GM12878 (cell line): ENCODE measurements at regions not wholly inside any gene's neighbourhood (a gene's known extent, or its start where the extent isn't known, plus 50 kb on each side); places are given as distances from the start of the nearest gene placed in this dataset.

Experiments
- ATAC-seq: fragments of 200-7000 bp; cut with Tn5 transposase; 3 replicates; pipeline ENCODE4 v1.9.1; 2020; ENCODE audit warnings: mild to moderate bottlenecking, moderate library complexity
- BruUV-seq: library from RNA; stranded (reverse); fragments of 400-500 nt; replicated peaks from 2 replicates; lab custom pipeline; 2021; lab: Mats Ljungman, UMichigan
- CTCF ChIA-PET: fragments of 300-600 bp; sonication (Branson Sonifier 250); formaldehyde crosslinking; extraction: SDS; loops from one replicate; lab custom pipeline; 2021; ENCODE audit warnings: inconsistent platforms; lab: Yijun Ruan, JAX
- POLR2A ChIA-PET: fragments of 350-600 bp; formaldehyde crosslinking; extraction: SDS; loops from one replicate; lab custom pipeline; 2021; ENCODE audit warnings: inconsistent platforms; lab: Charles Lee
- RAD21 ChIA-PET: fragments of 300-600 bp; sonication (Branson Sonifier 250); formaldehyde crosslinking; loops from one replicate; lab custom pipeline; 2023; ENCODE audit warnings: antibody characterized with exemption; ENCODE audit not compliant: unreplicated experiment; lab: Charles Lee
- SMC1A ChIA-PET: fragments of 300-600 bp; sonication (Branson Sonifier 250); formaldehyde crosslinking; loops from one replicate; lab custom pipeline; 2023; ENCODE audit not compliant: unreplicated experiment, uncharacterized antibody; lab: Charles Lee
- DNase-seq: peaks from one replicate; pipeline ENCODE4 v3.0.0-alpha.2; 2011; ENCODE audit warnings: low read depth, low spot score
- FAIRE-seq: peaks from 3 replicates; lab custom pipeline; 2011; peaks lifted over from hg19 to GRCh38; lab: Jason Lieb, UNC
- H2AFZ ChIP-seq: 2 replicates; pipeline ENCODE4 v1.6.0; 2011; ENCODE audit warnings: low read depth, low read length, control low read depth; ENCODE audit not compliant: control insufficient read depth
- H3K27ac ChIP-seq: 2 replicates; pipeline ENCODE4 v1.5.1; 2011; ENCODE audit warnings: control low read depth; ENCODE audit not compliant: control insufficient read depth, insufficient read depth
- H3K27me3 ChIP-seq, 2 experiments: replicated peaks in 1 of 2; 2 replicates each; pipeline versions ENCODE4 v1.6.0 to v1.6.1; 2011; ENCODE audit warnings: low read length in 1 of 2; ENCODE audit not compliant: control insufficient read depth in 2 of 2, insufficient read depth in 2 of 2
- H3K36me3 ChIP-seq, 2 experiments: 2 replicates each; pipeline ENCODE4 v1.5.1; 2011; ENCODE audit warnings: low read length in 1 of 2; ENCODE audit not compliant: control insufficient read depth in 2 of 2, insufficient read depth in 2 of 2
- H3K4me1 ChIP-seq: 2 replicates; pipeline ENCODE4 v1.6.1; 2011; ENCODE audit warnings: mild to moderate bottlenecking, low read length, moderate library complexity, mixed read lengths; ENCODE audit not compliant: control insufficient read depth, insufficient read depth
- H3K4me2 ChIP-seq: 2 replicates; pipeline ENCODE4 v1.6.0; 2011; ENCODE audit warnings: control low read depth; ENCODE audit not compliant: control insufficient read depth, insufficient read depth
- H3K4me3 ChIP-seq: fragments of 200-600 bp; sonication (generic); 2 replicates; pipeline ENCODE4 v1.5.1; 2016
- H3K79me2 ChIP-seq: 2 replicates; pipeline ENCODE4 v1.6.0; 2011; ENCODE audit warnings: low read length; ENCODE audit not compliant: control insufficient read depth, insufficient read depth
- H3K9ac ChIP-seq: 2 replicates; pipeline ENCODE4 v1.8.0; 2011; ENCODE audit warnings: low read length, control low read depth, mixed read lengths; ENCODE audit not compliant: control insufficient read depth, insufficient read depth
- H3K9me3 ChIP-seq: replicated peaks from 3 replicates; pipeline ENCODE4 v1.5.1; 2011; ENCODE audit warnings: mild to moderate bottlenecking, low read length; ENCODE audit not compliant: control insufficient read depth, insufficient read depth
- H4K20me1 ChIP-seq: 2 replicates; pipeline ENCODE4 v1.6.0; 2011; ENCODE audit not compliant: control insufficient read depth, insufficient read depth
- ASH2L ChIP-seq: fragments of 300-600, 200-600 bp; sonication (generic); IDR thresholded peaks from 2 replicates; pipeline ENCODE4 v1.6.1; 2017; ENCODE audit warnings: low read depth, mild to moderate bottlenecking, borderline replicate concordance
- BHLHE40 ChIP-seq, 2 experiments: fragments of 450-650 bp in 1 of 2; IDR thresholded peaks; 2 replicates each; pipeline ENCODE4 v1.6.1; 2011 to 2017; ENCODE audit warnings: low read depth in 2 of 2, borderline replicate concordance in 1 of 2, improper control_type of control experiment in 1 of 2, low read length in 1 of 2, mild to moderate bottlenecking in 1 of 2
- CUX1 ChIP-seq: IDR thresholded peaks from 2 replicates; pipeline ENCODE4 v1.6.1; 2012; ENCODE audit warnings: improper control_type of control experiment, low read depth, low read length; ENCODE audit not compliant: insufficient replicate concordance
- EGR1 ChIP-seq, 2 experiments: IDR thresholded peaks; 1 replicate in 1 of 2; 2 replicates in 1 of 2; pipeline ENCODE4 v1.6.1; 2011 to 2012; ENCODE audit warnings: low read depth in 2 of 2, low read length in 2 of 2, borderline replicate concordance in 1 of 2, mild to moderate bottlenecking in 1 of 2, moderate library complexity in 1 of 2
- ELK1 ChIP-seq: IDR thresholded peaks from 2 replicates; pipeline ENCODE4 v1.6.1; 2012; ENCODE audit warnings: low read depth, low read length, improper control_type of control experiment
- NR2C2 ChIP-seq: IDR thresholded peaks from 2 replicates; pipeline ENCODE4 v1.6.1; 2011; ENCODE audit warnings: borderline replicate concordance, low read depth; ENCODE audit not compliant: control insufficient read depth, insufficient read length
- SMAD5 ChIP-seq: IDR thresholded peaks from 2 replicates; pipeline ENCODE4 v1.6.1; 2016; ENCODE audit warnings: antibody characterized with exemption, low read depth
- SRF ChIP-seq, 2 experiments: IDR thresholded peaks; 2 replicates each; pipeline ENCODE4 v1.6.1; 2011; ENCODE audit warnings: low read depth in 2 of 2, low read length in 2 of 2, mild to moderate bottlenecking in 1 of 2, moderate library complexity in 1 of 2
- YY1 ChIP-seq: IDR thresholded peaks from 2 replicates; pipeline ENCODE4 v1.6.1; 2011; ENCODE audit warnings: low read depth, mild to moderate bottlenecking, low read length
- ZBTB33 ChIP-seq: fragments of 450-650 bp; IDR thresholded peaks from 2 replicates; pipeline ENCODE4 v1.6.1; 2017; ENCODE audit warnings: mild to moderate bottlenecking
- ZNF592 ChIP-seq: fragments of 450-650 bp; IDR thresholded peaks from 2 replicates; pipeline ENCODE4 v1.6.1; 2017; ENCODE audit warnings: mild to moderate bottlenecking, moderate library complexity
- whole genome bisulfite sequencing: methylation state at CpG from one replicate; pipeline ENCODE4 v1.1.6; 2016; ENCODE audit warnings: low lambda C conversion rate; ENCODE audit not compliant: insufficient replicate concordance, insufficient coverage; ENCODE audit errors: missing lambda C conversion rate; 5-methylcytosine and 5-hydroxymethylcytosine counted together
- in situ Hi-C: fragments of 300-500 bp; cut with MboI; formaldehyde crosslinking; loops from 9 replicates; pipeline ENCODE4 v1.14.3; 2018; ENCODE audit warnings: mixed read lengths
- intact Hi-C: fragments of 100-400 bp; cut with micrococcal nuclease; formaldehyde crosslinking; loops from one replicate; pipeline ENCODE4 v1.14.2; 2022; ENCODE audit not compliant: unreplicated experiment

- Histone ChIP-seq H3K4me1 (no peaks in the 10 kb centered on the region), H4K20me1 (no peaks in the 10 kb centered on the region), H3K9me3 (no peaks in the 10 kb centered on the region), H3K4me2 (no peak overlapping the region), H3K27ac (no peak overlapping the region), H3K36me3 (no peaks in the 10 kb centered on the region), H3K4me3 (no peak overlapping the region), H3K9ac (no peak overlapping the region), H3K27me3 (no peaks in the 10 kb centered on the region), H3K79me2 (no peaks in the 10 kb centered on the region), H2AFZ (no peak overlapping the region)
- SMC1A ChIA-PET: no interaction called here
- RAD21 ChIA-PET: interaction anchor here (0.6 kb wide), 1 partner anchor 58 kb away, joined by 5 read pairs; no protein-coding TSS in a partner anchor
- no peak for ATAC-seq
- POLR2A ChIA-PET: interaction anchor here (0.5 kb wide), 1 partner anchor 41 kb away, joined by 5 read pairs; no protein-coding TSS in a partner anchor
- CTCF ChIA-PET: interaction anchor here (0.6 kb wide), 1 partner anchor 687 kb away, joined by 3 read pairs; no protein-coding TSS in a partner anchor
- in situ Hi-C loops (no loop called here), intact Hi-C loops (no loop called here)
- DNase-seq: no peak
- BruUV-seq: no TSS peak
- WGBS: 0% methylated on average over 1 of the region's 1 CpG
- FAIRE-seq: no peak
- TF ChIP-seq BHLHE40 (IDR thresholded peaks at IDR 0.05; ENCODE audit: borderline replicate concordance in 1 of 2, low read depth in 2 of 2, low read length in 1 of 2): no peak
- TF ChIP-seq NR2C2: no peak
- TF ChIP-seq ELK1: no peak
- no peak for TF ChIP-seq ASH2L
- TF ChIP-seq SMAD5: no peak
- TF ChIP-seq ZBTB33: no peak
- no peak for TF ChIP-seq CUX1
- no peak for TF ChIP-seq EGR1 (IDR thresholded peaks at IDR 0.05; ENCODE audit: borderline replicate concordance in 1 of 2, low read depth in 2 of 2, low read length in 2 of 2)
- no peak for TF ChIP-seq YY1
- TF ChIP-seq SRF (IDR thresholded peaks at IDR 0.05; ENCODE audit: low read depth in 2 of 2, low read length in 2 of 2): no peak
- TF ChIP-seq ZNF592: no peak
Observed at GRCh38 chr3:95725770-95726169, 1088.6 kb upstream of the EPHA6 start.
